ENCODE measurements at regions not wholly inside any gene's neighbourhood (a gene's known extent, or its start where the extent isn't known, plus 50 kb on each side); places are given as distances from the start of the nearest gene placed in this dataset.

DNA sequence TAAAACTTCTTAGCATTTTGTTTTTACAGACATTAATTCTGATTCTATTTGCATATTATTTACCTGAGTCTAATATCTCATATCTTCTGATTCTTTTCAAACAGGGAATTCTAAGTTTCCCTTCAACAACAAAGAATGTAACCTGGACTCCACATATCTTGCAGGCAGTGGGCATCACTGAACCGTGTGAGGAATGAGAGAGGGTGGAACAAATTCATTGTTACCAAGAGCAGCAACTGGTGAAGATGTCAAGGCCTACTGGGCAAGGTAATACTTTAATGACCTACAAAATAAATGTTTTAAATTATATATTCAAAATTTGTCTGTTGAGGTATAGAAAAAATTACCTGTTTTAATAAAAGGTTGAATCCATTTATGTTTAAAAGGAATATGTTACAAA lies 455.3 kb upstream of the TUSC1 start:
- TF ChIP-seq, protein P1, sequence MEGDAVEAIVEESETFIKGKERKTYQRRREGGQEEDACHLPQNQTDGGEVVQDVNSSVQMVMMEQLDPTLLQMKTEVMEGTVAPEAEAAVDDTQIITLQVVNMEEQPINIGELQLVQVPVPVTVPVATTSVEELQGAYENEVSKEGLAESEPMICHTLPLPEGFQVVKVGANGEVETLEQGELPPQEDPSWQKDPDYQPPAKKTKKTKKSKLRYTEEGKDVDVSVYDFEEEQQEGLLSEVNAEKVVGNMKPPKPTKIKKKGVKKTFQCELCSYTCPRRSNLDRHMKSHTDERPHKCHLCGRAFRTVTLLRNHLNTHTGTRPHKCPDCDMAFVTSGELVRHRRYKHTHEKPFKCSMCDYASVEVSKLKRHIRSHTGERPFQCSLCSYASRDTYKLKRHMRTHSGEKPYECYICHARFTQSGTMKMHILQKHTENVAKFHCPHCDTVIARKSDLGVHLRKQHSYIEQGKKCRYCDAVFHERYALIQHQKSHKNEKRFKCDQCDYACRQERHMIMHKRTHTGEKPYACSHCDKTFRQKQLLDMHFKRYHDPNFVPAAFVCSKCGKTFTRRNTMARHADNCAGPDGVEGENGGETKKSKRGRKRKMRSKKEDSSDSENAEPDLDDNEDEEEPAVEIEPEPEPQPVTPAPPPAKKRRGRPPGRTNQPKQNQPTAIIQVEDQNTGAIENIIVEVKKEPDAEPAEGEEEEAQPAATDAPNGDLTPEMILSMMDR (IDR thresholded peaks at IDR 0.05; ENCODE audit: control extremely low read depth in 1 of 3, insufficient read depth in 1 of 3, low read depth in 1 of 3, low read length in 3 of 3): no peak
- no peak for TF ChIP-seq EGR1 (IDR thresholded peaks at IDR 0.05; ENCODE audit: borderline replicate concordance, low read depth, low read length)
- no peak for TF ChIP-seq JUN (IDR thresholded peaks at IDR 0.05; ENCODE audit: low read depth, low read length)
- TF ChIP-seq TAF1 (IDR thresholded peaks at IDR 0.05; ENCODE audit: low read depth, low read length): no peak
- TF ChIP-seq KDM4A (IDR thresholded peaks at IDR 0.05; ENCODE audit: low read depth, low read length, severe bottlenecking): no peak
- TF ChIP-seq EP300 (IDR thresholded peaks at IDR 0.05; ENCODE audit: borderline replicate concordance in 1 of 2, low read depth in 2 of 2, low read length in 2 of 2): no peak
- TF ChIP-seq POLR2AphosphoS5 (IDR thresholded peaks at IDR 0.05; ENCODE audit: low read depth, low read length): no peak
- no peak for TF ChIP-seq SP1 (IDR thresholded peaks at IDR 0.05; ENCODE audit: low read depth, low read length)
- no peak for TF ChIP-seq YY1 (IDR thresholded peaks at IDR 0.05; ENCODE audit: low read depth, low read length)
- TF ChIP-seq, protein P2, sequence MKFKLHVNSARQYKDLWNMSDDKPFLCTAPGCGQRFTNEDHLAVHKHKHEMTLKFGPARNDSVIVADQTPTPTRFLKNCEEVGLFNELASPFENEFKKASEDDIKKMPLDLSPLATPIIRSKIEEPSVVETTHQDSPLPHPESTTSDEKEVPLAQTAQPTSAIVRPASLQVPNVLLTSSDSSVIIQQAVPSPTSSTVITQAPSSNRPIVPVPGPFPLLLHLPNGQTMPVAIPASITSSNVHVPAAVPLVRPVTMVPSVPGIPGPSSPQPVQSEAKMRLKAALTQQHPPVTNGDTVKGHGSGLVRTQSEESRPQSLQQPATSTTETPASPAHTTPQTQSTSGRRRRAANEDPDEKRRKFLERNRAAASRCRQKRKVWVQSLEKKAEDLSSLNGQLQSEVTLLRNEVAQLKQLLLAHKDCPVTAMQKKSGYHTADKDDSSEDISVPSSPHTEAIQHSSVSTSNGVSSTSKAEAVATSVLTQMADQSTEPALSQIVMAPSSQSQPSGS (IDR thresholded peaks at IDR 0.05; ENCODE audit: low read length): no peak
- no peak for TF ChIP-seq POLR2A (IDR thresholded peaks at IDR 0.05; ENCODE audit: control extremely low read depth in 1 of 2, low read depth in 2 of 2, low read length in 2 of 2)
- TF ChIP-seq, protein P3, sequence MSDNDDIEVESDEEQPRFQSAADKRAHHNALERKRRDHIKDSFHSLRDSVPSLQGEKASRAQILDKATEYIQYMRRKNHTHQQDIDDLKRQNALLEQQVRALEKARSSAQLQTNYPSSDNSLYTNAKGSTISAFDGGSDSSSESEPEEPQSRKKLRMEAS (IDR thresholded peaks at IDR 0.05): no peak
- no peak for TF ChIP-seq TEAD4 (IDR thresholded peaks at IDR 0.05; ENCODE audit: low read depth, low read length)
